NCI-H1048 (cell line): ENCODE measurements at regions not wholly inside any gene's neighbourhood (a gene's known extent, or its start where the extent isn't known, plus 50 kb on each side); places are given as distances from the start of the nearest gene placed in this dataset.

Source experiments
- DNase-seq: peaks from one replicate; lab custom pipeline; 2025; lab: John Stamatoyannopoulos, UW

DNA sequence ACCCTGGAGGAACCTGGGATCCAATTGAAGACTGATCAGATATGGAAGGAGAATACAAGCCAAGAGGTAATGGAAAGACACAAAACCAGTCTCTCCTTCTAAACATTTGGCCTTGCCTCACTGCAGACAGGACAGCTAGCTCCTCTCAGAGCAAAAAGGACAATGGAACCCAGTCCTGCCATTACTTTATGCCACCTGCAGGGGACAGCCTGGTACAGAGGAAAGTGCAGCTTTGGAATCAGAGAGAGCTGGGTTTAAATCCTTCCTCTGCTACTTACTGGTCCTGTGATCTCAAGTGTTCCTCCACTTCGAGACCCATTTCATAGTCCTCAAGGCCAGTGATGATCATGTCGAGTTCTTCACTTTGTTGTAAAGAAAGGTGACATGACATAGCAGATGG lies 159.4 kb upstream of the SMAD3 start:
- no peak for DNase-seq

DNA sequence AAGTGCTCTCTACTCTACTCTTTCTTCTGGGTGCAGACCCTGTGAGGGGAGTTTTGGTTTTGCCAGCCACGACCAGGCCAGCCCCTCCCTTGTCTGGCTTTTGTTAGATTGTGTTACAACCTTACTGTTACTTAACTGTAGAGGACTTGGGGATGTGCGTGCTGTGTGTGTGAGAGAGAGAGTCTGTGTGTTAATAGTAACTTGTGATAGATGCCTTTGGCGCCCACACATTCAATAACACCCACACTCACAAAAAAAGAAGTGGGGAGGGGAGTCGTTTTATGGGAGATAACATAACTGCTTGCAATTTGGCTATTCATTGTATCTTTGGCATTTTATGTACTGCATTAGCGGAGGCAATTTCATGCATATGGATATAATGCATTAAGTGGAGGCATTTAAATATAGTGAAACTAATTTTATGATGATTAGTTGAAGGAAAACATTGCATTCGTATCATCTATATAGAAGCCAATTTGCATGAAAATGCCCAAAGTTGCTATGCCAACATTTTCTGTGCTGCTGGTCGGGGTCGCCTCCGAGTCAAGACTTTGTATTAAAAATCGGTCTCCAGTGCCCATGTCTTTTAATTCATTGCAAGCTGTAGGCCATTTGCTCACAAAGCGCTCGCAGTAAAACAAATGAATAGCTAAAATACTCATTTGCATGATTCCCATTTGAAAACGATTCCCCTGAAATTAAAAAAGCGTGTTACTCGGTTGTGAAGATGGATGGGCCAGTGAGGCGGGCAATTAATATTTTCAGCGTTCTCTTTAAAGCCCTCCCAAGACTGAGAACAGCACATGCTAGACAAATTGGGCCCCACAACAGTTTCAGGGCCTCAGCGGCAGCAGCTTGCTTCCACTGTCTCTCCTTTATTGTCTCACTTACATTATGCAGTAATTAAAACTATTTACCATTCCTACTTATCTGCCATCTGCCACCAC lies 158.5 kb upstream of the SMAD3 start:
- no peak for DNase-seq

DNA sequence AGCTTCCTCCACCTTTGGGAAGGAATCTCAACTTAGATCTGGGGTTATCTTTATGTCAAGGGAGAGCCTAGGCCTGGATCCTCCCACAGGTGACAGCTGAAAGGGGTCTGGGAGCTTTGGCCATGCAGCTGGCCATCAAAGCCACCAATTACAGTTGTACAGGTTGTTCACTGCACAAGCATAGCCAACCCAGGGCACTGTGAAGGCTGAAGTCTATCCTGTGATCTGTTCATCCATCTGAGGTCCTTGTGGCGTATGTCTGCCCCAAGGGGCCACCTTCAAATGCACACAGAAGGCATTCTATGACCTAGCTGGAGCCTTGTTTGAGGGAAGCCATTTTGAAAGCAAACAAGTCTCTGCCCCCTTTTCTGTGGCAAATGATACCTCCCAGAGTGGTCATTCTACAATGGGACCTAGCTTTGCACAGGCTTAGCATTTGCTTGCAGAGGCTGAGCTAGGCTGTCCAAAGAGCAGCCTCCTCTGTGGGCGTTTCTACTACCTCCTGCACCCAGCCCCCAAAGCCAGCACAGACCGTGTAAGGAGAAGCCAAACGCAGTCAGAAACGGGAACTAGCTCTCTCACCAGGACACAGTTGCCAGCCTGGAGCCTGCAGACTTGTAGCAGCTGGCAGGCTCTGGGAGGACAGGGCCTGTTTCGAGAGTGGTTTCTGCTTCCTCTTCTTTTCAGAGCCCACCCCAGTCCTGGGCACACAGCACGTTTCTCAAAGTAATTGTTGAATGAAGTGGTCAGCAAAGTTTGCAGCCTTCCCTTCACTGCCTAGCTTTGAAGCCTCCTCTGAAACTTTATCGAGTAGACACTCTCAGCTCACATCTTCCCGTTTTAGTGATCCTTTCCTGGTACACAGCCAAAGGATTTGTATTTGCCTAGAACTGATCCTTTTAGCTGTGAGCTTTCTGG lies 157.3 kb upstream of the SMAD3 start:
- no peak for DNase-seq

DNA sequence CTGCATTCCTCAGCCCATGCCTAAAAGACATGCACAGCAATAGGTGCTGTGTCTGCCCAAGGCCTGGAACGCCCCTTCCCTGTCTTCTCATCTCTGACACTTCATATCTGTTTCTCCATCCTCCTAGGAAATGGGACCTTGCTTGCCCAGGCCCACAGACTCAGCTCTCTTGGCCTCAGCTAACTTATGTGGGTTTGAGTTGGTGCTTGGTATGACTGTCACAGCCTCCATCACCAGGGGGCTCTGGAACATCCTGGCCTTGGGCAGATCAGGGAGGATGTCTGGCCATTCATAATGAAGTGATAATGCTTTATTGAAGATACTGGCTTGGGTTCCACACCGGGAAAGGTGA lies 156.7 kb upstream of the SMAD3 start:
- no peak for DNase-seq

DNA sequence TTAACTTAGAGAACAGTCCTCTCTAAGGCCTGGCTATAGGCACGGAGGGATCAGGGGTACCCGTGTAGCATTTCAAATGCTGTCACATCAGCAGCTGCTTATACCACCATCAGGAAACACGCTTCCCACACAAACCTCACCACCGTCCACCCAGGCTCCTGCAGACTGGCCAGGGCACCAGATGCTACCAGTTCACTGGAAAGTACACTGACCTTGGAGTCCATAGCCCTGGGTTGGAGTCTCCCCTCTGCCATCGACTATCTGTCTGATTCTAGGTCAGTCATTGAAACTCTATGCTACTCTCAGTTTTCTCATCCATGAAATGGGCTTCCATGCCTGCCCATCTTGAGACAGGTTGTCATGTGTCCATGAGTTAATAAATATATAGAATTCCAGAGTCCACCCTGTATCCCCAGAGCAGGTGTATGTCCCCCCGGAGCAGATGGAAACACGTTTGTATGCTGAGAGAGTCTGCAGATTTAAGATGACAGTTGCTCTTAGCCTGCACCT lies 156.0 kb upstream of the SMAD3 start:
- no peak for DNase-seq

DNA sequence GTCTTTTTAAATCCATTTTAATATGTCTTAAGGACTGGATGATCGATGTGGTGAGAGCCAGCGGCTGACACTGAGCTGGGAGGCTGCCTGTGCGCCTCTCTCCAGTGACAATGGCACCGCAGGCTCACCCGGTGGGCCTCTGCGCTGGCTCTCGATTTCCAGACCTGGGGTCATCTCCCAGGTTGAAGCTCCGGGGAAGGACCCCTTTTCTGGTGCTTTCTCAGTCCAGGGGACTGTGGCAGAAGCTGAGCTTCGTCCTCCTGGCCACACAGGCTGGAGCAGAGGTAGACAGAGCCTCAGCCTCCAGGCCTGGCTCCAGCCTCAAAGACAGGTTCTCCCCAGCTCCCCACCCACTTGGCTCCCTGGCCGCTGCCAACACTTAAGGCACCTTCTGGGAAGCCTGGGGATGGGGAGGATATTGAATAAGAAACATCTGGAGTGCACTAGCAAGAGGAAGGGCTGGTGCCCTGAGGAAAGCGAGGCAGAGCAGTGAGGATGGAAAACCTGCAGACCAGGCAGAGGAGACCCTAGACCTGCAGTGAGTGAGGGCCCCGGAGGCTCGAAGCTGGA lies 154.2 kb upstream of the SMAD3 start:
- DNase-seq = no peak

DNA sequence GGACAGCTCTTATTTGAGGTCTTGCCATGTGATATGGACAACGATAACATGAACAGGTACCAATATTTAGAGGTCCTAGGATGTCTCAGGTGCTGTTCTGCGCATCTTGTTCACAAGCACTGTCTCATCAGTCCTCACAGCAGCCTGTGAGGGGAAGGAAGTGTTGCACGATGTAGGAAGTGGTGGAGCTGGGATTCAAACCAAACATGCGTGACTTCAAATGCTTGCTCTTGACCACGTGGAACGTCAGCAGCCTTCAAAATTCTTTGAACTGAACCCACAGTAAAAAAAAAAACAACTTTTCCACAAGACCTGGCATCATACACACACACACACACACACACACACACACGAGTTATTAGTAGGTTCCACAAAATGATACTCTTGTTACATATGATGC lies 153.4 kb upstream of the SMAD3 start:
- DNase-seq = no peak

DNA sequence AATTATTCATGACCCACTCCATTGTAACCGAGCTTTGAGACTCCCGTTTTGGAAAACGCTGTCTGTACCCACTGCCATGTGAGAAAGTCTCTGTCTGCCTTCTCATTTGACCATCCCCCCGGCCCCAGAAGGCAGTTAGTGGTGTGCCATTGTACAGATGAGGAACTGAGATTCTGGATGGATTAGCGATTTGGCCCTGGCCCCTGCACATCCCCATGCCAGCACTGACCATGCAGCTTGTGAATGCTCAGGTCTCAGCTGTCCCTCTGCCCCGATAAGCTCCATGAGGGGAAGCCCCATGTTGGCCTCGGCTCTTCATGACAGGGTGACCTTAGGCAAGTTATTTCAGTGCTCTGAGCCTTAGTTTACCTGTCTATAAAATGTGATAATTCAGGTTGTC lies 153.0 kb upstream of the SMAD3 start:
- no peak for DNase-seq

DNA sequence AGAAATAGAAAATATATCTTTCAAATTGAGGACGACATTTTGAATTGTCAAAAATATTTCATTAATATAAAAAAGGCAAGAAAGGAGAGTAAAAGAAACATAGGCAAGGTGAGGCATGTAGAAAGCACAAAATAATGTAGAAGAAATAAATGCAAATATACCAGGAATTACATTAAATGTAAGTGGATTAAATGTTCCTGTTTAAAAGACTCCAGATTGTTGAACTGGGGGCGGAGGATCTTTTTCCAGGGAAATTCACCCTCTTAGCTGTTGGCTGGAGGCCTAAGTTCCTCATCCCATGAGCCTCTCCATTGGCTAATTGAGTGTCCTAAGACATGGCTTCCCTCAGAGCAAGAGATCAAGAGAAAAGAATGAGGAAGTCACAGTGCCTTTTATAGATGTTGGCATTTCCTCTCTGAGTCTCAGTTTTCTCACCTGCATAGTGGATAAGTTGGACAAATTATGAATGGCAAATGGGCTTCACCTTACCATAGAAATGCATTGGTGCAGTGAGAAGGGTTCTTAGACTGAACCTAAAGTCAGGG lies 147.4 kb upstream of the SMAD3 start:
- DNase-seq = no peak

DNA sequence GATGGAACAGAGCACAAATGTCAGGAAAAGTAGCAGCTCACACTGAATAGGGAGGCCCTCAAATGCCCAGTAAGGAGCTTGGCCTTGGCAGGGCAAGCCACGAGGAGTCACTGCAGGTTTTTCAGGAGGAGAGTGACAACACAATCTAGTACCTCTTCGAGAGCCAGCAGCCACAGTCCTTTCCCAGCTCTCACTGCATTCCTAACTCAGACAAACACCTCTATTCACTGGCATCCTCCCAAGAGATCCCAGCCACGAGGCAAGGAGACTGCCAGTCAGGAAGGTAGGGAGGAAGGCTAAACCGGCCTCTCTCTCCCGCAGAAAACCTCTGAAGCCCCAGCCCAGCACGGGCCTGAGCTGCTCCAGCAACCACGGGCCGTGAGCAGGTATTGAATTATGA lies 146.0 kb upstream of the SMAD3 start:
- DNase-seq = no peak

DNA sequence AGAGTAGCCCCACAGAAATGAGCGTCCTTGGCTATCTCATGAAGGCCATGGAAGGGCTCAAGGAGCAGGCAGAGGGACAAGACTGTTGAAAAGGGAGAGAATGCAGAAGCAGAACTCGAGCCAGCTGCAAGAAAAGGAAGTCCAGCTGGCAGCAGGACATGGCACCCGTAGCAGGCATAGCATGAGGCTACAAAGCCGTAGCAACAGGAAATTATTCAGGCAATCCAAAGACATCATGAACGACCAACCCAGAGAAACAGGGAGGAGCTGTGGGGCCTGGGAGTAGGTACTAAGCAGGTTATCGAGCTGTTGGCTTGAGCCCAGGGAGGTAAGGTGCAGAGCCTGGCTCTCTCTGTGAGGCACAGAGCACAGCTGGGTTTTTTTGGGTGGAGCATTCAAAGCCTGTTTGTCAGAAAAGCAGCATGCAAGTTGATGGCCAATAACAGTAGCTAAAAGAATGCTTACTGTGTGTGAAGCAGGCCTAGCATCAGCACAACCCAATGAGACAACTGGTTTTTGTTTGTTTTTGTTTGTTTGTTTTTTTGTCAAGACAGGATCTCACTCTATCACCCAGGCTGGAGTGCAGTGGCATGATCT lies 144.0 kb upstream of the SMAD3 start:
- DNase-seq = no peak

DNA sequence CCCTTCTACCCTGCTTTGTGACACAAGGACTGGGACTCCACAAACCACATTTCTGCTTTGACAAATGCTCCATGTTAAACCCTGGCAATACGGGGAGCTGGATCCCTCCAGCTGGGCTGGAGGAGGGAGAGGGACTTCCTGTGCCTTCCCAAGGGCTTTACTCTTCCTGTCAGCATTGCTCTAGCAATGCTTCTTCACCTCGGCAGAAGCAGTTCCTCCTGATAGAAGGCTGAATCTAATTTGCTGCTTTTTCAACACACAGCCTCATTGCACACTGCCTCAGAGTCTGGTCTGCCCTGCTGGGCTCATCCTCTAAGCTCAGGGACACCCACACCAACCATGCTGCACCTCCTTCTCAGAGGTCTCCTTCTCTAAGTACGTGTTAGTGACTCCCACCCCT lies 142.8 kb upstream of the SMAD3 start:
- no peak for DNase-seq

DNA sequence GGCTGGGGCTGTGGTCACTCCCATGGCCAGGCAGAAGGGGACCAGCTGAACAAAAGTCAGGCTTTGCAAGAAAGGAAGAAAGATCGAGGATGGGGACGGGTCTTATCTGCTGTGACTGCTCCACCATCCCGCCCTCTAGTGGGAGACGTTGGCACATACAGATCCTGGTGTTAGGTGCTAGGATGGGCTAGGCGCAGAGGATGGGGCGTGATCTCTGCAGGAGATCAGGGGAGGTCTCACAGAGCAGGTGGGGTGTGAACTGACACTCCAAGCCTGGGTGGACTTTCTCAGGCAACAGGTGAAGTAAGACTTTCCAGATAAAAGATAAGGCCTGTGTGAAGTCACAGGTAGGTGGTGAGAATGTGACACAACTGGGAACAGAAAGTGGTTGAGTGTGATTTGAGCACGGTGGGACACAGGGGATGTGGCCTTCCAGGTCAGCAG lies 141.9 kb upstream of the SMAD3 start:
- no peak for DNase-seq

DNA sequence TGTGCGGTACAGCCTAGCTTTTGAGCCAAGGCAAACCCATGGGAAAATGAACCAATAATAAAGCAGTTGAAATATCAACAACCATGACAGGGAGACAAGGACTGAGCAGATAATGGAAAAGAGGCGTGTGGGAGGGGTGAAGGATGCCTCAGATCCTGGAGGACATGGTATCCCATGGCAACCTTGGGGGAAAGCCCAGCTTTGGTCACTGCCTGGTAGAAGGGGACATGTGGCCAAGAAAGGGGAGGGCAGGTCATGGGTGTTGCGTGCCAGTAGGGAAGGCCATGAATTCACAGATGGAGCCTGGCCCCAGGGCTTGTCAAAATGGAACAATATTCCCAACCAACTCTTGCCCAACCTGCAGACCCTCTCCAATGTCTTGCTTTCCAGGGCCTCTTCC lies 140.5 kb upstream of the SMAD3 start:
- DNase-seq = no peak

DNA sequence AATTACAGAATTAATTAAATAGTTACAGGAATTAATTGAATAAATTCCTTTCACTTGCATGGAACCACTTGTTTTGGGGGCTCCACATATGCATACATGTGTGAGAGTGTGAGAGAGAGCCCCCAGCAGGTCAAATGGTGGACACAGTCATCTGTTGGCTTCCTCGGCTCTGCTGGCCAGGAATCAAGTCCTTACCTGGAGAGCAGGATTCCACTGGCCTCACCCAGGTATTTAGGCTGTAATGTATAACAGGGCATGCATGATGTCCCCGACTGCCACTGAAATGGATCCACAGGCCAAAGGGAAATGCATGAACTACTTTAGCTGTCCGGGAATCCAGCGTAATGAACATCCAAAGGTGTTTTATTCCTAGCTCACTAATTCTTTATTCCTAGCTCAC lies 139.7 kb upstream of the SMAD3 start:
- DNase-seq = no peak

DNA sequence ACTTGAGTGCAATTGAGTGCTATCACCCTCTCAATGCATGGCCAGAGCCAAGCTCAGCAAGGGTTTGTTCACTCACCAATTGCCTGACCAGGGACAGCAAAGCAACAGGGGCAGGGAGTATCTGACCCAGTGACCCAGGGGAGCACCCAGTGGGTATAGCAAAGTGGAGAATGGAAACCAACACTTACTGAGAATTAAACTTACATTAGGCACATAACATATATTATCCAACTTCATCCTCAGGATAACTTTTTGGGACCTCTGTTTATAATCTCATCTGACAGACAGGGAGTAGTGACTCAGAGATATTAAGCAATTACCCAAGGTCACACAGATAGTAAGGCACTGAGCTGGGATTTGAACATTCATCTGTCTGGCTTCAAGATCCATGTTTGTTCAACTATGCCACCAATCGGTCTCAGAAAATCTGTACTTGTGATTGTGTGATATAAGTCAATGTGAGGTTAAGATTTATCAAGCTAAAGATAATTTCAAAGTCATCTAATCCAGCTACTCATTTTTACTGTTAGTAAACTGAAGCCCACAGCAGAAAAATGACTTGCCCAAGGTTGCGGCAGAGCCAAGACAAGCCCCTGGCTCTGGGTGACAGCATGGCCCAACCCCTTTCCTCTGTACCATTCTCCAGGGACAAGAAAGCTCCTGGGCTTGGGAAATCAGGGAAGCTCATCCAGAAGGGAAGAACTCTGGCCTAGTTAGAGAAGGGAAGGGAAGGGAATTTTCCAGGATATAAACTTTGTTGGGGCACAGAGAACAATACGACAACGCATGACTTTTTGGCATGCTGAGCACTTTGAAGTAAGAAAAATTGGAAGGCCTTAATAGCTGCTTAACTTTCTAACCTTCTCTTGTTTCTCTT lies 138.0 kb upstream of the SMAD3 start:
- no peak for DNase-seq

DNA sequence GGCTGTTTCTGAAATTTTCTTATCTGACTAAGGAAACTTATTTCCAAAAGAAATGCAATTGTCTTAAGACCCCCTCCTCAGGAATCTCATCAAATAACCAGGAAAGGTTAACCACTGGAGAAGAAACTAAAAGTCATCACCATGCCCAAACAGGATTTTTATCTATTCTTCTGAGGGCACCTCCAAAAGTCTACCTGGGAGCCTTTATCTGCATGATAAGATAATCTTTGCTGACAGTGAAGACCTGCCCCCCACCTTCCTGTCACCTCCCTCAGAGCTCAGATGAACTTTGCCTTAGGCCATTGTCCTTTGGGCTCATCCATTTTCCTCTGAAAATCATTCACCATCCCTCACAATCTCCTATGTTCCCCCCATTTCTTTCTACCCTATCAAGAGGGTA lies 137.3 kb upstream of the SMAD3 start:
- no peak for DNase-seq

DNA sequence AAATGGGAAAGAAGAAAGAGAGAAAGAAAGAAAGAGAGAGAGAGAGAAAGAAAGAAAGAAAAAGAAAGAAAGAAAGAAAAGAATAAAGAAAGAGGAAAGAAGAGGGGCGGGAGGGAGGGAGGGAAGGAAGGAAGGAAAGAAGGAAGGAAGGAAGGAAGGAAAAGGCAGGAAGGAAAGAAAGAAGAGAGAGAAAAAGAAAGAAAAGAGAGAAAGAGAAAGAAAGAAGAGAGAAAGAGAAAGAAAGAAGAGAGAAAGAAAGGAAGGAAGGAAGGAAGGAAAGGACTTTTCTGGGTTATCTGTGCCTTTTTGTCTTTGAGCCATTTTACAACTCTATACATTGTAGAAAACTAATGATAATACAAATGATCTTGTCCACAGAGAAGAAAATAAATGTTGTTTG lies 136.6 kb upstream of the SMAD3 start:
- DNase-seq = no peak

DNA sequence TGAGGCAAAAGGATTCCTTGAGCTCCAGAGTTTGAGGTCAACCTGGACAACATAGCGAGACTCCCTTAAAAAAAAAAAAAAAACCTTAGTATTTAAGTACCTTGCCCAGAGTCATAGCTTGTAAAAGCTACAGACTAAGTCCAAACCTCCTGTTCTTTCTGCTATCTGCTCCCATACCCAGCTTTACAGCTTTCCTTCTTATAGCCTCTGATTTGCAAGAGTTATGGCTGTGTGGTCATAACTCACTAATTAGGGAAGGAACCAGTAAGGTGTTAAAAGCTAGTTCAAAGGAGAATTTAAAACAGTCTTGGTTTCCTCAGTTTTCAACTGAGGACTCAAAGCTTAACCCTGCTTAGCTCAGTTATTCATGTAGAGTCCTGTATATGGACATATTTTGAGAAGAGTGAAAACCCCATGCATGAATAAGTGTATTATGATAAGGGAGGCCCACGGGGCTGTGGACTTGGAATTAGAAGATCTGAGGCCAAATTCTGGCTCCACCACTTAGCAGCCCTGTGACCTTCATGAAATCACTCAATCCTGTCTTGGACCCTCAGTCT lies 135.5 kb upstream of the SMAD3 start:
- no peak for DNase-seq
